NT2/D1 (cell line): ENCODE measurements at regions not wholly inside any gene's neighbourhood (a gene's known extent, or its start where the extent isn't known, plus 50 kb on each side); places are given as distances from the start of the nearest gene placed in this dataset.
"Not testable (repeated sequence)": the region's sequence is repeated elsewhere in the genome, so short reads cannot be mapped to it uniquely, and the experiment has no call there.

Source experiments
- DNase-seq: peaks from one replicate; pipeline ENCODE4 v3.0.0-alpha.2; 2011; ENCODE audit warnings: low read depth, low spot score
- H3K27me3 ChIP-seq: 2 replicates; pipeline ENCODE4 v1.6.0; 2011; ENCODE audit warnings: mild to moderate bottlenecking; ENCODE audit not compliant: insufficient read length, insufficient read depth
- H3K36me3 ChIP-seq: 2 replicates; pipeline ENCODE4 v1.6.1; 2011; ENCODE audit warnings: mild to moderate bottlenecking, low read length, mixed read lengths; ENCODE audit not compliant: insufficient read depth, insufficient read length
- H3K4me1 ChIP-seq: 2 replicates; pipeline ENCODE4 v1.5.1; 2011; ENCODE audit not compliant: insufficient read depth, insufficient read length
- H3K4me3 ChIP-seq: 2 replicates; pipeline ENCODE4 v1.5.1; 2011; ENCODE audit warnings: low read depth; ENCODE audit not compliant: insufficient read length
- H3K9ac ChIP-seq: 2 replicates; pipeline ENCODE4 v1.6.0; 2011; ENCODE audit warnings: low read depth; ENCODE audit not compliant: insufficient read length
- H3K9me3 ChIP-seq: 2 replicates; pipeline ENCODE4 v1.5.1; 2011; ENCODE audit warnings: mild to moderate bottlenecking, low read length; ENCODE audit not compliant: insufficient read depth
- SUZ12 ChIP-seq: IDR thresholded peaks from 2 replicates; pipeline ENCODE4 v1.6.1; 2011; ENCODE audit not compliant: insufficient read length, insufficient read depth; ENCODE audit errors: extremely low read depth
- YY1 ChIP-seq: IDR thresholded peaks from 2 replicates; pipeline ENCODE4 v1.6.1; 2011; ENCODE audit not compliant: insufficient read length, insufficient read depth
- ZNF274 ChIP-seq: IDR thresholded peaks from 2 replicates; pipeline ENCODE4 v1.6.1; 2011; ENCODE audit warnings: mild to moderate bottlenecking, low read depth, low read length

- Histone ChIP-seq H3K9me3 (no peaks in the 10 kb centered on the region), H3K4me3 (no peak overlapping the region), H3K36me3 (no peaks in the 10 kb centered on the region), H3K27me3 (no peaks in the 10 kb centered on the region), H3K9ac (no peak overlapping the region), H3K4me1 (no peaks in the 10 kb centered on the region)
- DNase-seq: no peak
- TF ChIP-seq YY1 (no peak), SUZ12 (no peak)
Observed at GRCh38 chr5:124538191-124538590, 208.2 kb downstream of the ZNF608 start.

GRCh38 chr5:124537522-124537921 lies 208.9 kb downstream of the ZNF608 start:
- no peak for DNase-seq
- no peak for TF ChIP-seq SUZ12
- TF ChIP-seq ZNF274: no peak
- TF ChIP-seq YY1: no peak
- no peaks in the 10 kb centered on the region for H3K36me3 ChIP-seq

GRCh38 chr5:124537107-124537506 lies 209.3 kb downstream of the ZNF608 start:
- TF ChIP-seq ZNF274 (no peak), YY1 (no peak), SUZ12 (no peak)
- no peaks in the 10 kb centered on the region for H3K36me3 ChIP-seq
- no peak for DNase-seq
- H3K9me3 ChIP-seq: no peaks in the 10 kb centered on the region
- H3K4me3 ChIP-seq: no peak overlapping the region
- H3K9ac ChIP-seq: no peak overlapping the region
- H3K27me3 ChIP-seq: no peaks in the 10 kb centered on the region
- no peaks in the 10 kb centered on the region for H3K4me1 ChIP-seq

More at GRCh38 chr5:124537522-124537921, 208.9 kb downstream of the ZNF608 start:
- Histone ChIP-seq H3K9ac (no peak overlapping the region), H3K4me1 (no peaks in the 10 kb centered on the region), H3K9me3 (no peaks in the 10 kb centered on the region), H3K4me3 (no peak overlapping the region), H3K27me3 (no peaks in the 10 kb centered on the region)

- no peak overlapping the region for H3K9ac ChIP-seq
- no peak overlapping the region for H3K4me3 ChIP-seq
- no peak for DNase-seq
- H3K4me1 ChIP-seq: no peaks in the 10 kb centered on the region
- H3K27me3 ChIP-seq: no peaks in the 10 kb centered on the region
- H3K9me3 ChIP-seq: no peaks in the 10 kb centered on the region
- no peaks in the 10 kb centered on the region for H3K36me3 ChIP-seq
- TF ChIP-seq YY1 (no peak), ZNF274 (no peak), SUZ12 (no peak)
Observed at GRCh38 chr5:124536333-124536732, 210.1 kb downstream of the ZNF608 start.

- Histone ChIP-seq H3K9me3 (no peaks in the 10 kb centered on the region), H3K36me3 (no peaks in the 10 kb centered on the region), H3K27me3 (no peaks in the 10 kb centered on the region), H3K9ac (no peak overlapping the region), H3K4me3 (no peak overlapping the region), H3K4me1 (no peaks in the 10 kb centered on the region)
- TF ChIP-seq YY1: no peak
- TF ChIP-seq ZNF274: no peak
- TF ChIP-seq SUZ12: no peak
- no peak for DNase-seq
Observed at GRCh38 chr5:124530916-124531315, 215.5 kb downstream of the ZNF608 start.

- no peaks in the 10 kb centered on the region for H3K27me3 ChIP-seq
- DNase-seq: no peak
- no peaks in the 10 kb centered on the region for H3K4me1 ChIP-seq
- no peak overlapping the region for H3K9ac ChIP-seq
- no peaks in the 10 kb centered on the region for H3K9me3 ChIP-seq
- TF ChIP-seq SUZ12 (no peak), ZNF274 (no peak), YY1 (no peak)
- H3K36me3 ChIP-seq: no peaks in the 10 kb centered on the region
- H3K4me3 ChIP-seq: no peak overlapping the region
Observed at GRCh38 chr5:124528838-124529237, 217.6 kb downstream of the ZNF608 start.

- no peaks in the 10 kb centered on the region for H3K36me3 ChIP-seq
- no peak for TF ChIP-seq YY1
- no peak for TF ChIP-seq ZNF274
- TF ChIP-seq SUZ12: no peak
- H3K9me3 ChIP-seq: no peaks in the 10 kb centered on the region
- DNase-seq: no peak
- no peaks in the 10 kb centered on the region for H3K4me1 ChIP-seq
- no peaks in the 10 kb centered on the region for H3K27me3 ChIP-seq
- no peak overlapping the region for H3K4me3 ChIP-seq
- H3K9ac ChIP-seq: no peak overlapping the region
Observed at GRCh38 chr5:124527220-124527991, 219.0 kb downstream of the ZNF608 start.

- H3K27me3 ChIP-seq, H3K4me1 ChIP-seq, H3K36me3 ChIP-seq, H3K9me3 ChIP-seq, H3K4me3 ChIP-seq, DNase-seq, H3K9ac ChIP-seq: not testable (repeated sequence)
Observed at GRCh38 chr5:124526079-124526478, 220.4 kb downstream of the ZNF608 start.
